H1 (cell line): ENCODE measurements at regions not wholly inside any gene's neighbourhood (a gene's known extent, or its start where the extent isn't known, plus 50 kb on each side); places are given as distances from the start of the nearest gene placed in this dataset.

Experiments used
- GABPA ChIP-seq: IDR thresholded peaks from 2 replicates; pipeline ENCODE4 v1.6.1; 2011; ENCODE audit warnings: mild to moderate bottlenecking, low read length, moderate library complexity, borderline replicate concordance; ENCODE audit not compliant: insufficient read depth
- KDM5A ChIP-seq: fragments of 200-600 bp; IDR thresholded peaks from 2 replicates; pipeline ENCODE4 v1.7.1; 2012; ENCODE audit warnings: mild to moderate bottlenecking, low read length, inconsistent platforms, mixed read lengths
- NRF1 ChIP-seq: IDR thresholded peaks from 2 replicates; pipeline ENCODE4 v1.6.1; 2011; ENCODE audit warnings: mild to moderate bottlenecking, low read depth, low read length, improper control_type of control experiment
- RXRA ChIP-seq: IDR thresholded peaks from 2 replicates; pipeline ENCODE4 v1.6.1; 2011; ENCODE audit warnings: low read depth, mild to moderate bottlenecking, low read length, moderate library complexity; ENCODE audit not compliant: insufficient read depth
- SIRT6 ChIP-seq: IDR thresholded peaks from one replicate; pipeline ENCODE4 v1.7.1; 2012; ENCODE audit warnings: low read length, inconsistent platforms
- TAF7 ChIP-seq: optimal IDR thresholded peaks from 2 replicates; pipeline ENCODE3; 2011; ENCODE audit warnings: low read depth, mild to moderate bottlenecking, inconsistent platforms, low read length, moderate library complexity, borderline replicate concordance
- TF ChIP-seq, protein P1 (sequence below): IDR thresholded peaks from 2 replicates; pipeline ENCODE4 v1.6.1; 2012; ENCODE audit warnings: inconsistent platforms

GRCh38 chr6:16927205-16927604 is 165.9 kb upstream of the ATXN1 start (continued):
- TF ChIP-seq TAF7 (no peak), NRF1 (no peak), KDM5A (no peak), GABPA (no peak), RXRA (no peak), SIRT6 (no peak)
- TF ChIP-seq, protein P1, sequence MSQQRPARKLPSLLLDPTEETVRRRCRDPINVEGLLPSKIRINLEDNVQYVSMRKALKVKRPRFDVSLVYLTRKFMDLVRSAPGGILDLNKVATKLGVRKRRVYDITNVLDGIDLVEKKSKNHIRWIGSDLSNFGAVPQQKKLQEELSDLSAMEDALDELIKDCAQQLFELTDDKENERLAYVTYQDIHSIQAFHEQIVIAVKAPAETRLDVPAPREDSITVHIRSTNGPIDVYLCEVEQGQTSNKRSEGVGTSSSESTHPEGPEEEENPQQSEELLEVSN, result no peak
- TF ChIP-seq, all 59 proteins: peak for 0
